ENCODE measurements at regions not wholly inside any gene's neighbourhood (a gene's known extent, or its start where the extent isn't known, plus 50 kb on each side); places are given as distances from the start of the nearest gene placed in this dataset.

DNA sequence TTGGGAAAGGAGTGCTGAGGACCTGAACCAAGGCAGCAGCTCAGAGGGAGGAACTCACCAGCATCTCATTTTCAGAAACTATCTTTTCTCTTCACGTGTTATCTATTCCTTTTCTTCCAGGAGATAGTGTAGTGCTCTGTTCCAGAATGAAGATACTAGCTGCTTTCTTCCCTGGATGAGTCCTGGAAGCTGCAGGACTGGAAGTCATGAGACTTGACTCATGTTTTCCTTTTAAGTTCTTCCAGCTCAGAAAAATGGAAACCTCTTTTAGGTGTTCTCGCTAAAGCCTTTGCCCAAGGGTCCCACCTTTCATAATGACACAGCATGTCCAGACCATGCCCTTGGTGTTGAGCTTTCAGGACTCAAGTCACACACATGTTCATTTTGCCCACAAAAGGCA is 106.7 kb downstream of the UNC5CL start:
- TF ChIP-seq, protein P1, sequence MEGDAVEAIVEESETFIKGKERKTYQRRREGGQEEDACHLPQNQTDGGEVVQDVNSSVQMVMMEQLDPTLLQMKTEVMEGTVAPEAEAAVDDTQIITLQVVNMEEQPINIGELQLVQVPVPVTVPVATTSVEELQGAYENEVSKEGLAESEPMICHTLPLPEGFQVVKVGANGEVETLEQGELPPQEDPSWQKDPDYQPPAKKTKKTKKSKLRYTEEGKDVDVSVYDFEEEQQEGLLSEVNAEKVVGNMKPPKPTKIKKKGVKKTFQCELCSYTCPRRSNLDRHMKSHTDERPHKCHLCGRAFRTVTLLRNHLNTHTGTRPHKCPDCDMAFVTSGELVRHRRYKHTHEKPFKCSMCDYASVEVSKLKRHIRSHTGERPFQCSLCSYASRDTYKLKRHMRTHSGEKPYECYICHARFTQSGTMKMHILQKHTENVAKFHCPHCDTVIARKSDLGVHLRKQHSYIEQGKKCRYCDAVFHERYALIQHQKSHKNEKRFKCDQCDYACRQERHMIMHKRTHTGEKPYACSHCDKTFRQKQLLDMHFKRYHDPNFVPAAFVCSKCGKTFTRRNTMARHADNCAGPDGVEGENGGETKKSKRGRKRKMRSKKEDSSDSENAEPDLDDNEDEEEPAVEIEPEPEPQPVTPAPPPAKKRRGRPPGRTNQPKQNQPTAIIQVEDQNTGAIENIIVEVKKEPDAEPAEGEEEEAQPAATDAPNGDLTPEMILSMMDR (conservative IDR thresholded peaks at IDR 0.05 in 1 of 2, IDR thresholded peaks at IDR 0.05 in 1 of 2; ENCODE audit: extremely low read depth in 1 of 2, insufficient read depth in 1 of 2, low read depth in 1 of 2, low read length in 2 of 2), result no peak
- no peak for TF ChIP-seq EZH2 (IDR thresholded peaks at IDR 0.05; ENCODE audit: borderline replicate concordance, low read length)

Measured in mammary epithelial cell (primary cell).